ENCODE measurements at regions not wholly inside any gene's neighbourhood (a gene's known extent, or its start where the extent isn't known, plus 50 kb on each side); places are given as distances from the start of the nearest gene placed in this dataset.

DNA sequence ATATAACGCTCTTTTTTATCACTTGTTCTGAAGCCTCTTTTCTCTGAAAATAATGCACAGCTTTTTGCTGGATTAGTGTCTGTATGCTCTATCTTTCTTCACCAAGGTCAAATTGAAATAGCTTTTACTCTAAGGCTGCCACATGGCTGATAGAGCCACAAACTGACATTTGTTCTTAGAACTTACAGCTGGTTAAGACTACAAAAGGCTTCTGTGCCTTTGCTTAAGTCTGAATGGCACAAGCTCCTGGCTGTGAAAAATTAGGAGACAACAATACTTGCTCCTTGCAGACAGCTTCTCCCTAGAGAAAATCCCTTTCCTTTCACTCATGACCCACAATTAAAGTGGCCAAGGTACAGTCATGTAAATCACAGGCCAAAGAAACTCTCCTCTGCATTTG, 515.3 kb downstream of the DSC3 start:
- DNase-seq (ENCODE audit: low read depth), result no peak

DNA sequence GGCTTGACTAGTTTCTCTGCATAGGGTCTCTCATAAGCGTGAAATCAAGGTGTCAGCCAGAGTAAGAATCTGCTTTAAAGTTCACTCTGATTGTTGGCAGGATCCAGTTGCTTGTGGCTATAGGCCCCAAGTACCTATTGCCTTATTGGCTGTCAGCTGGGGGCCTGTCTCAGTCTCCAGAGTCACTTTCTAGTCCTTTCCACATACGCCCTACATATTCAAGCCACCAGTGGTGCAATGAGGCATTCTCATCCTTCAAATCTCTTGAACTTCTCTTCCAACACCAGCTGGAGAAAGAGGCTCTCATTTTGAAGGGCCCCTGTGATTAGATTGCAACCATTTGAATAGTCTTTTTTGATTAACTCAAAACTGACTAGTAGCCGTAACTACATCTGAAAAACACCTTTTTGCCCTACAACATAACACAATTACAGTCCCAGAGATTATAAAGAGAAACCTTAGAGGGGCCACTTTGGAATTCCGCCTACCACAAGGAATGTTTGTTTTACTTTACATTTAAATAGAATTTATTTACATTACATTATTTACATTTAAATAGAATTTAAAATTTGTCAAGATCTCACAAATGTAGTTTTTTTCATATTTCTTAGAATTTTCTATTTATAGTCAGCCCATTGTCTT, 520.1 kb downstream of the DSC3 start:
- DNase-seq (ENCODE audit: low read depth), result no peak

DNA sequence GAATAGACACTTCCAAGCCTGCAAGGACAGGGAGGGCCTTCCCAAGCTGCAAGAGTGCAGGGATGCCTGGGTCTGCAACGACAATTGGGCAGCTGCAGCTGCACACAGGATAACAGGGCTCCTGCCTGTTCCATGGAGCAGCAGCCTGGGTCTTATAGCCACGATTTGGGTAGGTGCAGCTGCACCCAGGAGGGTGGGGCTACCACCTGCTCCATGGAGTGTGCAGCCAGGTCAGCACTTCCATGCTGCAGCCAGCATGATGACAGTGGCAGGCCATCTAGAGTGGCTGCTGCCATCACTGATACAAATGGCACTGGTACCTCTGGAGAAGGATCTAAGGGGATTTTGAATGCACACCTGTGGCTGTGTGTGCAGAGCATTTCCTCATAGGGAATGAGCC, 528.5 kb downstream of the DSC3 start:
- DNase-seq (ENCODE audit: low read depth), result no peak

DNA sequence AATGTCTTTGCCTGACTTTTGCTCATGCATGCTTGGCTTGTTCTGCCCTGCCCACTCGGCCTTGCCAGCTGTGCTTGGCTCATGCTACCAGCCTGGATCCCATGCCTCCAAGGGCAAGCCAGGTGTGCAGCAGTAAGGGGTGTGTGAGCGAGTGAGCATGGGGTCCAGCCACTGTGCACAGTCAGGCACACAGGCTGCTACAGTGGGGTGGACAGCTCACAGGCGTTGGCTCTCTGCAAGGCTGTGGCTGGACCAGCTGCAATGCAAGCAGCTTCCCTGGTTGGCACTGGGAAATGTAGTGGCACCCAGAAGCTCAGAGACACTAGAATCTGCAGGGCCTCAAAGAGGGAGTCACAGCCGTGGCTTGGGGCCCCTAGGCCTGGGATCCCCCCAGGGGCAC, 529.7 kb downstream of the DSC3 start:
- no peak for DNase-seq (ENCODE audit: low read depth)

DNA sequence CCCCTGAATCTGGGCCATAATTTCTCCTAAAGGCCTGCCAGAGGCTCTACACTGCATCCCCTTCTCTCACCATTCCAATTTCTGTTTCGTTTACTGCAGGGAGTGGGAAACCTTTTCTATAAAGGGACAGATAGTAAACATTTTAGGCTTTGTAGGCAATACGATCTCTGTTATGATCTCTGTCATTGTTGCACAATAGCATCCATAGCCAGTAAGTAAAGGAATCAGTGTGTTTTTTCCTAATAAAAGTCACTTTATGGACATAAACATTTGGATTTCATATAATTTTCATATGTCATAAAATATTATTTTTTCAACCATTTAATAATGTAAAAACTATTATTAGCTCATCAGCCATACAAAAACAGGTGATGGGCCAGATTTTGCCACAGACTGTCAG, 531.7 kb downstream of the DSC3 start:
- no peak for DNase-seq (ENCODE audit: low read depth)

DNA sequence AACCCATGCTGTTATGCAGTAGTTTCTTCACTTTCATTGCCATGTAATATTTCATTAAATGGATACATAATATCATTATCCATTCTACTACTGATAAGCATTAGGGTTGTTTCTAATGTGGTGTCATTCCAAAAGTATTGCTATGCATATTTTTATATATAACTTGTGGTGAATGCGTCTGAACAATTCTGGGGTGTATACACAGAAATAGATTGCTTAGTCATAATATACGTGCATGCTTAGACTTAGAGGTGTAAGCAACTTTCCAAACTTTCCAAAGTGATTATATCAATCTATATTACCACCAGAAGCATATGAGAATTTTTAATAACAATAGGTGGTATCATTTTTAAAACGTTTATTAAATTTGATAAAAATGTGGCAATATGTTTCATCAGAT, 540.9 kb downstream of the DSC3 start:
- no peak for DNase-seq (ENCODE audit: low read depth)

DNA sequence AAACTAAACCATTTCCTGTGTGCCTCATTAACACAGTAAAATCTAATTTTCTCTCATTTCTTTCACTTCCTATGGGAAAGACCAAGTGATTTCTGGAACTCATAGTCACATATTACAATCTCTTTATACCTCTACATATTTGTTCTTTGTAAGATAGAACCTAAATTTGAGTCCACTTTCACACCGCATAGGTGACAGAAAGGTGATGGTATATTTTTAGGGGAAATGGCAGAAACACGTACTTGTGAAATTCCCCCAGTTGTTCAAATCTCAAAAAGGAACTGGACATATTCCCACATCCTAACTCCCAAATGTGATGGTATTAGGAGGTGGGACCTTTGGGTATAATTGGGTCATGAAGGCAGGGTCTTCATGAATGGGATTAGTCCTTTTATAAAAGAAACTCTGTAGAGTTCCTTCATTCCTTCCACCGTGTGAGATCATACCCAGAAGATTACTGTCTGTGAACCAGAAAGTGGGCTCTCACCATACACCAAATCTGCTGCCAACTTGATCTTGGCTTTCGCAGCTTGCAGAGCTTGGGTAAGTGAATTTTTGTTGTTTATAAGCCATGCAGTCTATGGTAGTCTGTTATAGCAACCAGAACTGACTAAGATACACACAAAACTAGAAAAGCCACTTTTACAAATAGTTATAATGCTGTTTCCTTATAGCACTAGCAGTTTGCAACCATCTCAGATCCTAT, 542.1 kb downstream of the DSC3 start:
- no peak for DNase-seq (ENCODE audit: low read depth)

DNA sequence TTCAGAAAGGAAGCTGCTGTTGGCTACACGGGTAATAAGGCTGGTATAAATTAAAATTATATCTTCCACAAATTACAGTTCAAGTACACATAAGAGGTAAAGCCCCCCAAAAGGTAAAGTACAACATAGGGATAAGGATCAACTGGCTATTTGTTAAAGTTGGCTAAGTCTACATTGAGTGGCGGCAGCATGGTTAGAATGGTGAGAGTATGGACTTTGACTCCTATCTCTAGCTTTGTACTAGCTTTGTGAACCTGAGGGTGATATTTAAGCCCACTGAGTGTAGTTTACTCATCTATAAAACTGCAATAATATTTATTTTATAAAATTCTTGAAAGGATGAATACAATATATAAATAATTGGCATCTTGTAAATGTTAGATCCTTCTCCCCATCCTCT, 542.8 kb downstream of the DSC3 start:
- DNase-seq (ENCODE audit: low read depth), result no peak

DNA sequence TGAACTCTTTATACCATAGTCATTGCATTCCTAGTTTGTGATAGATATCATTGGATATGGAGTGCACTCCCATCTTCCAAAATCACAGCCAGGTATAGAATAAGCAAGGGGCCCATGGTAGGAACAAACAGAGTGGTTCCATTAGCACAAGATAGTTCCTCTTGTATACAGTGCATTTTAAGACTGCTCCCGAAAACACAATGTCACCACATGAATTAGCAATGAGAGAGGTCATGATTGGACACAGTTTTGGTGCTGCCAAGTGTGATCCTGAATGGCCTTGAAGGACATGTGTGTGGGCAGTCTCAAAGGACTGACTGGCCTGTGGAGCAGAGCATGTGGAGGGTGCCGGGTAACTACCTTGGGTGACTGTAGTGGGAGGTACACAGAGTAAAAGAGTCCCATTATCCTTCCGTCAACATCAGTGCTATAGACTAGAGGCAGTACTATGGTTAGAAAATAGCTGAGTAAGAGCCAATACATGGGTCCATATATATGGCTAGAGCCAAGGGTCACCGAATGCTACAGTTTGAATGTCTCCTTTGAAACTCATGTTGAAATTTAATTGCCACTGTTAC, 549.9 kb downstream of the DSC3 start:
- no peak for DNase-seq (ENCODE audit: low read depth)

DNA sequence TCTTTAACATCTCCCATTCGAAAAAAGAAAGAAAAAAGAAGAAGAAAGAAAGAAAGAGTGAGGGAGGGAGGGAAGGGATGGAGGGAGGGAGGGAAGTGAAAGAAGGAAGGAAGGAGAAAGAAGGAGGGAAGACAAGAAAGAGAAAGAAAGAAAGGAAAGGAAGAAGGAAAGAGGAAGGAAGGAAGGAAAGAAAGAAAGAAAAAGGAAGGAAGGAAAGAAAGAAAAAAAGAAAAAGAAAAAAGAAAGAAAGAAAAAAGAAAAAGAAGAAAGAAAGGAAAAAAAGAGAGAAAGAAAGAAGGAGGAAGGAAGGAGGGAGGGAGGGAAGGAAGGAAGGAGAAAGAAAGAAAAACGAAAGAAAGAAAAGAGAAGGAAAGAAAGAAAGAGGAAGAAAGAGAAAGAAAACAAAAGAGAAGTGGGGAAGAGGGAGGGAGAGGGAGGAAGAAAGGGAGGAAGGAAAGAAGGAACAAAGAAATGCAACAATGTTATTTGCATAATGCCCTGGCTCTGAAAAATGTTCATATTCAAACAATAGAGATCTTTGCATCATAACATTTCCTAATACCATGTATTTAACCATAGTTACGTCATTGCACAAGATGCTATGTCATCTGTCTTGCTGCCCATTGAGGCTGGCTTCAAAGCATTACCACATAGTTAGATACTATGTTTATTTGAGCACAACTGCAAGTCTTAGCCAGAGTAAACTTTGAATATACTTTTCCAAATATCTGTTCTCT, 550.6 kb downstream of the DSC3 start:
- no peak for DNase-seq (ENCODE audit: low read depth)

DNA sequence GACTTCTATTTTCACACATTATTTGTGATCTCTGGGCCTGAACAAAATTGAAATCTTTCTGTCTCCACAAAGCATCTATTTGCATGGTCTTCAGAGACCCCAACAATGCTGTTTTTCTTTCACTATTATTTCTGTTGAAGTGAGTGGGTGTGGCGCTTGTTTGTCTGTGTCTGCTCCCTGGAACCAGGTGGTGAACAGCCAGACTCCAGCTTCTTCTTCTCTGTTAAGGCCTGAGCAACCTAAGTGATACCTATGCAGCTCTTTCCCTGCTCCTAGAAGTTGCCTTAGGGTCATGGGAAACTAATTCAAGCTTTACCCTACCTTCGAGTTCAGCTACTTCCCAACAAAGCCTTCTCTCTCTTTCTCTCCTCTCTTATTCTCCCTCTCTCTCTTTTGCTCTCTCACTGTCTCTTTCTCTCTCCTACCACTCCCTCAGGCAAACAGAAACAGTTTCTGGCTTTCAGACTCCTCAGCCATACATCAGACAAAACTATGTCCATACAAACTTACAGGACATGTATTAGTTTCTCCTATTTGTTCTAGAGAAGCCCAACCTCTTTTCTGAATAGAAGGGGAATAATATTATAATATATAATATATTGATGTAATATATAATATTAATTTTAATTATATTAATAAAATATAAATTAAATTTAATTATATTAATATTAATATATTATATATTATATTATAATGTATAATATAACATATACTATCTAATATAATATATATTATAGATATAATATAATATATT, 552.5 kb downstream of the DSC3 start:
- DNase-seq (ENCODE audit: low read depth), result no peak

DNA sequence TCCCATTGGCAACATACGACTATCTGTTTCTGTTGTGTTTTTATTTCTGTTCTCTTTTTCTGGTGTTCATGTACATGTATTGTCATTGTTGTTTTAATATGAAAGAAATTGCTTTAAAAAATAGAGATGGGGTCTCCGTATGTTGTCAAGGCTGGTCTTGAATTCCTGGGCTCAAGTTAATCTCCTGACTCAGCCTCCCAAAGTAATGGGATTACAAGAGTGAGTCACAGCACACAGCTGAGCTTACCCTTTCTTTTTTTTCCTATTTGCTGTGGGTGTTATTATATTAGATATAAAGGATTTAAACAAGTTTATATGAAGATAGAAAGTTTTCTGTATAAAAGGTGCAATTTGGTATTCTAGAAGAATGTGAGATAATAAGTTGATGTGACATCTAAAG, 554.6 kb downstream of the DSC3 start:
- DNase-seq (ENCODE audit: low read depth), result peak; percentile 38

DNA sequence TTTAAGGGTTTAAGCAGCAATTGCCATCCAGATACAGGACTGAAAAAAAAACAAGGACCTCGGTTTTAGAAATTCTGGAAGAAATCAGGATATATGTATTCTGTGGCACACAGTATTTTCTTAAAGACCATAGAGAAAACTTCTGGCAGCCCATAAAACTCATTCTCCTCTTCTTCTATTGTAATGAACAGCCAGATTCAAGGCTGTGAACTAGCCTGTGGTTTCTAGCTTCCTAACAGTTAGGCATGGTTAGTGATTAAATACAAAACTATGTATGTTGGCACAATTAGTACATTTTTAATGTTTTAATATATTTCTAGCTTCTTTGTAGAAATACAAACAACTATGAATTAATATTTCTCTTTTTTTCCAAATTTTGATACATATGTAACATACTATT, 555.7 kb downstream of the DSC3 start:
- DNase-seq (ENCODE audit: low read depth), result no peak

DNA sequence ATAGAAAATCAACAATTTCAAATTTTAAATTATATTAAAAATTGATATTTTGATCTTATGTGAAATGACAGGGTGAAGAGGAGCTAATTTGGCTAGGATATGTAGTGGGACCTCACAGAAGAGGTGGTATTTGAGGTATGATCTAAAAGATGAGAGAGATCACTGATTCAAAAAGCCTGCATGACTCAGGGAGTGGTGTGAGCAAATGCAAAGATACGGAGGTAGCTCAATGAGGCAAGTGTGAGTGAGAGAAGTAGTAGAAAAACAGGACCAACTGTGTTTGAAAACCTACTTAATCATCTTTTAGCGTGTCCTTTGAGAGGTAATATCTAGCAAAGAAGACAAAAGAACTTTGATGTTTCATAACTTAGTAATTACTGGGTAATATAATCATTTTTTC, 557.5 kb downstream of the DSC3 start:
- no peak for DNase-seq (ENCODE audit: low read depth)

DNA sequence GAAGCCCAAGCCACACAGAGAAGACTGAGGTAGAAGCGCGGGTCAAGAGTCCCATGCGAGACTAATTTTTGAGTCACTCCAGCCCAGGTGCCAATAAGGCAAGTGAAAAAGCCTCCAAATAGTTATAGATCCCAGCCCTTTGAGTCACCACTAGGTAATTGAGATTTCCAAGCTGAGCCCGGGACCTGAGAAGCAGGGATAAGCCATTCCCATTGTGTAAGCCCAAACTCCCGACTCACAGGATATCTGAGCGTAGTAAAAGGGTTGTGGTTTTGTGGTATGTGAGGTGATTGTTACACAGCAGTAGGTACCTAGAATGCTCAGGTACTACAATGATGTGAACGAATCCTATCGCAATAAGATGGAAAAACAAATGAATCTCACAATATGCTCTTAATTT, 560.7 kb downstream of the DSC3 start:
- DNase-seq (ENCODE audit: low read depth), result no peak

DNA sequence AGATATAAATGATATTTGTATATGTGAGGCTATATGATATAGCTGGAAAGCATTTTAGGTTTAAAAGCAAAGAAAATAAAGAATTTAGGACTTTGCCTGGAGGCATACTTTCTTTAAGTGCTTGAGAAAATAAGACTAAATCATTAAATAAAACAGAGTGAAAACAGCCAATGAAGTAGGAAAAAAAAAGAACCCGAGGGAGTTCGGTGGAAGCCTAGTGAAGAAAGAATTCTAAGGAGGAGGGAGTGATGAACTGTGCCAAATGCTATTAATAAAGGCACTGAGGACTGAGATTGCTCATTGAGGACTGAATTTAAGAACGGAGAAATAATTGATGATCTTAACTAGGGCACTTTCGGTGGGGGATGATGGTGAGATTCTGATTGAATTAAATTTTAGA, 573.5 kb downstream of the DSC3 start:
- DNase-seq (ENCODE audit: low read depth), result no peak

DNA sequence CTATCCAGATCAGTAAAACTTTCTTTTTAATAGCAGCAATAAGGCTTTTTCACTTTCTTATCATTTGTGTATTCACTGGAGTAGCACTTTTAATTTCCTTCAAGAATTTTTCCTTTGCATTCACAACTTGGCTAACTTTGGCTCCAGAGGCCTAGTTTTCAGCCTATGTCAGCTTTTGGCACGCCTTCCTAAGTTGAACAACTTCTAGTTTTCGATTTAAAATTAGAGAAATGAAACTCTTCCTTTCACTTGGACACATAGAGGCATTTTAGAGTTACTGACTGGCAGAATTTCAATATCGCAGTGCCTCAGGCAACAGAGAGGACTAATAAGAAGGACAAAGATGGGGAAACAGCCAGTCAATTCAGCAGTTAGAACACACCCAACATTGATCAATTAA, 577.4 kb downstream of the DSC3 start:
- DNase-seq (ENCODE audit: low read depth), result no peak

DNA sequence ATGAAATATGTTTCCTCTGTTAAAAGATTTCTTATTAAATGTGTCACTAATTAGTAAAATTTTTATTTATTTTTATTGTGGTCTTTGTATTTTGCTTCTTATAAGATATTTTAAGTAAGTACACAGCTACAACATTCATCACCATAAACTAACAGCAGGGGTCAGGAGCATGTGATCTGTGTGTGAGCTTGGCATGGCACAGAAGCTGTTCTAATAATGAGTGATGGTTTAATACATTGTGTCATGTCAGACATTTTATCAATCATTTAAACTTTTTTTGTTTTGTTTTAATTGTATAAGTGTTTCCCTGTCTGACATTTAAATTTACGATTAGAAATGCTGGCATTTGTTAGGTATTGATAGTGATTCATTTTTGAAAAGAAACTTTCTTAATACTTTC, 585.4 kb downstream of the DSC3 start:
- no peak for DNase-seq (ENCODE audit: low read depth)

DNA sequence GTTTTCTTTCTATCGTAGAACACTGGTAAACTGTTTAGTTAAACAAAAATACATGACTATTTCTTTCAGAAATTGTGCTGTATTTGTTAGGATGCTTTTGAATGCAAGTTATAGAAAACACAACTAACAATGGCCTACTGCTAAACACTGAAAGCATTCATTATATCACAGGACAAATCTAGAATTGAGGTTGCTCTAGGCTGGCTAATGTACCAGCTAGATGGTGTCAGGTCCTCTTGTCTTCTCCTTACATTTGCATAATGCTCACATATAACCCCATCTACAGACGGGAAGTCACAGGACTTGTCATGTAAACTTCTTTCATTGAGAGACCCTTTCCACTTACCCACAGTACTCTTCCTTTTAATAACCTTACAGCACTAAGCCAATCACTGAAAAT, 586.8 kb downstream of the DSC3 start:
- no peak for DNase-seq (ENCODE audit: low read depth)

DNA sequence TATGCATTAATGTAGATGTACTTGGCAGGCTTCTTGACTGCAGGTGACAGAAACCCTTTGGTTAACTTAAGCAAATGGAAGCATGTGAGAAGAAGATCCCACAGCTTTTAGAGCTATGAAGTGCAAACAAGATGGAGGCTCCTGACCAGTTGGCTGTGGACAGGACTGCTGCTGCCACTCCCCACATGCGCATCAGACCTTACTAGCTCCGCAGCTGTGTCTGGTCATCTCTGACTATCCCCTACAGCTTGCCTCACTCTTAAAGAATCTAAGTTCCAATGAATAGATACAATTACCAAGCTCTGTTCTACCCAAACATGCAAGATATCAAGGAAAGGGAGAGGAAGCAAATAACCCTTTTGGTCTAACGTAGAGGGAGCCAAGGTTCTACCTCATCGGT, 587.6 kb downstream of the DSC3 start:
- no peak for DNase-seq (ENCODE audit: low read depth)

DNA sequence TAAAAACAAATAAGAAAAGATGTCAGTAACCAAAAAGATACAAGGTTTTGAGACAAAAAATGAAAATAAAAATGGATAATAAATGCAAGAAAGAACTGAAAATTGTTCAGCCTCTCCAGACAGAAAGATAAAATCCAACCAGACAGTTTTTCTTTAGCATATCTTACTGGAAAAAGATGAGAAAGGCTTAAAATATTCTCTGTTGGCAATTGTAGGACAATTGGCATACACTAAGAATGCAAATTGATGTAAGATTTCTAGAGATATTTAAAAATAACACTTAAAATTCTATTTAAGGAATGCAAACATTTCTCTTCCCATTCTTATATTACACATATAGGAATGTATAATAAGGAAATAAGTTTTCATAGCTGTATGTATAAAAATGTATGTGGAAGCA, 590.6 kb downstream of the DSC3 start:
- no peak for DNase-seq (ENCODE audit: low read depth)

DNA sequence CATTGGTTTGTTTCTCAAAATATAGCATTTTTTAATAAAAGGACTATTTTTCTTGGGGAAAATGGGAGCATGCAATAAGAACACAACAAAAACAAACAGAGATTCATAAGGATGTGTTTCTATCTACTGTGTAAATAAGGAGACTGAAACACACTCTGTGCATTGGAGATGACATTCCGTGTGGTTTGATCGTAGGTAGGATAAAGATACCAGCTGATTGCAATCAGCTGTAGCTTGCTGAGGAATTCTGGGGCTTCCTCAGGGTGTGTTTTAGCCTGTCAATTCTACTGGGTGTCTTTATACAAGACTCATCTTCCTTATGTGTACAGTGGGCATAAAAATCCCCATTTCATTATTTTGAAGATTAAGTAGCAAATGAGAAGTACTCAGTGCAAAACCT, 591.6 kb downstream of the DSC3 start:
- no peak for DNase-seq (ENCODE audit: low read depth)

Data from HS-27A (cell line).